Mesodermal cell (in vitro differentiated cells): ENCODE measurements at regions not wholly inside any gene's neighbourhood (a gene's known extent, or its start where the extent isn't known, plus 50 kb on each side); places are given as distances from the start of the nearest gene placed in this dataset.
"Not testable (repeated sequence)": the region's sequence is repeated elsewhere in the genome, so short reads cannot be mapped to it uniquely, and the experiment has no call there.

Experiments
- H3K27ac ChIP-seq: 2 replicates; pipeline ENCODE4 v1.7.0; 2013; ENCODE audit warnings: mild to moderate bottlenecking, low read depth, low read length, moderate library complexity; ENCODE audit not compliant: severe bottlenecking
- H3K36me3 ChIP-seq: 2 replicates; pipeline ENCODE4 v1.7.1; 2013; ENCODE audit warnings: mild to moderate bottlenecking, low read length, moderate library complexity; ENCODE audit not compliant: control insufficient read depth, insufficient read depth
- H3K4me1 ChIP-seq: one replicate; pipeline ENCODE4 v1.7.1; 2013; ENCODE audit warnings: mild to moderate bottlenecking, low read length; ENCODE audit not compliant: insufficient read depth, control insufficient read depth, poor library complexity, severe bottlenecking
- H3K4me3 ChIP-seq: 2 replicates; pipeline ENCODE4 v1.7.0; 2013; ENCODE audit warnings: low read length, control low read depth, mild to moderate bottlenecking; ENCODE audit not compliant: insufficient read depth, poor library complexity, severe bottlenecking; ENCODE audit errors: extremely low read depth
- H3K9me3 ChIP-seq: 2 replicates; pipeline ENCODE4 v1.7.1; 2013; ENCODE audit warnings: mild to moderate bottlenecking, low read length, moderate library complexity; ENCODE audit not compliant: control insufficient read depth
- WGBS, 2 experiments: methylation state at CpG; one replicate each; pipeline ENCODE4 v1.1.5; 2013; ENCODE audit warnings: missing lambda C conversion rate in 2 of 2; ENCODE audit not compliant: insufficient coverage in 2 of 2; 5-methylcytosine and 5-hydroxymethylcytosine counted together

DNA sequence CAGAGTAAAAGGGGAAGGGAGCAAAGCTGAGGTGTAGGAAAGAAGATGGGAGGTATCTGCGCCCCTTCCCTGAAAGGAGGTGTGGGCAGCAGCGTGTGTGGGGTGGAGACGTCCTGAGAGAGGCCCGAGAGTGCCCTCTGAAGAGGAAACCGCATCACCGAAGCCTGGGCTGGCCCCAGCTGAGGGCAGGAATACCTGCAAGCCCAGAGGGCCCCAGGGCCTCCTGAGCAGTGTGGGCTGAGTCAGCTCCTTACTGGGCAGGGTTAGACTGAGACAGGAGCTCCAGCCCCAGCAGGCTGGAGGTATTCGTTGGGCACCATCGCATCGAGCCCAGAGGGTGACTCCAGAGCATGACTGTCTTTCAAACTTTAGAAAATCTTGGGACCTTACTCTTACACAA, 534.0 kb upstream of the B3GAT1 start:
- Histone ChIP-seq H3K9me3 (no peaks in the 10 kb centered on the region), H3K27ac (no peak overlapping the region), H3K36me3 (no peaks in the 10 kb centered on the region), H3K4me1 (peaks cover 45% of the 10 kb centered on the region), H3K4me3 (no peak overlapping the region)
- 67 to 86% methylated on average over 4 to 6 of the region's 9 CpGs for whole genome bisulfite sequencing, 2 experiments

- Histone ChIP-seq H3K4me1 (peaks cover 38% of the 10 kb centered on the region), H3K36me3 (no peaks in the 10 kb centered on the region), H3K27ac (no peak overlapping the region), H3K9me3 (no peaks in the 10 kb centered on the region), H3K4me3 (no peak overlapping the region)
- WGBS, 2 experiments = 94 to 96% methylated on average over 9 to 10 of the region's 10 CpGs
Measured at GRCh38 chr11:134944986-134945385, 532.9 kb upstream of the B3GAT1 start.

GRCh38 chr11:134944131-134944530, 532.1 kb upstream of the B3GAT1 start:
- H3K36me3 ChIP-seq = no peaks in the 10 kb centered on the region
- H3K27ac ChIP-seq = no peak overlapping the region
- WGBS, 2 experiments = 75 to 85% methylated on average over 5 of the region's 5 CpGs
- H3K4me3 ChIP-seq = no peak overlapping the region
- peaks cover 31% of the 10 kb centered on the region for H3K4me1 ChIP-seq
- no peaks in the 10 kb centered on the region for H3K9me3 ChIP-seq

GRCh38 chr11:134943544-134943943, 531.5 kb upstream of the B3GAT1 start:
- Histone ChIP-seq H3K27ac (no peak overlapping the region), H3K36me3 (no peaks in the 10 kb centered on the region), H3K4me3 (no peak overlapping the region), H3K4me1 (peaks cover 28% of the 10 kb centered on the region), H3K9me3 (no peaks in the 10 kb centered on the region)
- 92 to 93% methylated on average over 6 of the region's 6 CpGs for WGBS, 2 experiments

DNA sequence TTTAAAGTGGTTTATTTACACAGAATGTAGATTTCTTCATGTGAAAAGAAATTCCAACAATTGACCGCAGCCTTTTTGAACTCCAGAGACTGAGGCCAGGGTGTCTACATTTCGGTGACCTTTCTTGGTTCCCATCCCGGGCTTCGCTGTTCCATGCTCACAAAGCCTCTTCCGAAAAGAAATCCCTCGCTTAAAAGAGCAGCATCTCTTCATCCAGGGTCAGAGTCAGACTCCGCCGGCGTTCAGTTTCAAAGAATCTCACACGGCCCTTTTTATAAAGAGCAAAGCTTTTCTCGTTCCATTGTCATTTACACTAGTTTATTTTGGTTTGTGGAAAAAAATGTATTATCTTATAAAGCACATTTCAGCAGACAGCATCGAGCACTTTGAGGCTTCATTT, 530.6 kb upstream of the B3GAT1 start:
- no peak overlapping the region for H3K4me3 ChIP-seq
- H3K36me3 ChIP-seq = no peaks in the 10 kb centered on the region
- H3K27ac ChIP-seq = no peak overlapping the region
- WGBS, 2 experiments = 80 to 83% methylated on average over 9 of the region's 12 CpGs
- H3K4me1 ChIP-seq = peaks cover 23% of the 10 kb centered on the region
- no peaks in the 10 kb centered on the region for H3K9me3 ChIP-seq

- H3K36me3 ChIP-seq, H3K9me3 ChIP-seq, H3K27ac ChIP-seq, H3K4me3 ChIP-seq: not testable (repeated sequence)
- H3K4me1 ChIP-seq = peaks cover 17% of the 10 kb centered on the region
- 38 to 39% methylated on average over 6 to 9 of the region's 18 CpGs for WGBS, 2 experiments
Measured at GRCh38 chr11:134941936-134942600, 530.0 kb upstream of the B3GAT1 start.

GRCh38 chr11:134941326-134941725, 529.3 kb upstream of the B3GAT1 start:
- WGBS, 2 experiments = 78 to 96% methylated on average over 3 to 5 of the region's 5 CpGs
- no peaks in the 10 kb centered on the region for H3K36me3 ChIP-seq
- H3K4me3 ChIP-seq = no peak overlapping the region
- peaks cover 14% of the 10 kb centered on the region for H3K4me1 ChIP-seq
- H3K27ac ChIP-seq = no peak overlapping the region
- H3K9me3 ChIP-seq = no peaks in the 10 kb centered on the region

- H3K36me3 ChIP-seq = no peaks in the 10 kb centered on the region
- 77 to 89% methylated on average over 12 to 13 of the region's 15 CpGs for WGBS, 2 experiments
- no peak overlapping the region for H3K4me3 ChIP-seq
- peaks cover 14% of the 10 kb centered on the region for H3K4me1 ChIP-seq
- H3K9me3 ChIP-seq = no peaks in the 10 kb centered on the region
- H3K27ac ChIP-seq = no peak overlapping the region
Measured at GRCh38 chr11:134940441-134941126, 528.5 kb upstream of the B3GAT1 start.

- H3K9me3 ChIP-seq = no peaks in the 10 kb centered on the region
- no peak overlapping the region for H3K4me3 ChIP-seq
- H3K36me3 ChIP-seq = no peaks in the 10 kb centered on the region
- H3K27ac ChIP-seq = no peak overlapping the region
- H3K4me1 ChIP-seq = peaks cover 14% of the 10 kb centered on the region
- 20 to 52% methylated on average over 1 to 2 of the region's 6 CpGs for WGBS, 2 experiments
Measured at GRCh38 chr11:134939905-134940304, 527.9 kb upstream of the B3GAT1 start.

- Histone ChIP-seq H3K36me3 (no peaks in the 10 kb centered on the region), H3K4me3 (no peak overlapping the region), H3K4me1 (peaks cover 14% of the 10 kb centered on the region), H3K9me3 (no peaks in the 10 kb centered on the region), H3K27ac (no peak overlapping the region)
- WGBS, 2 experiments = no CpG with 5 or more reads among the region's 2 CpGs
Measured at GRCh38 chr11:134939031-134939430, 527.0 kb upstream of the B3GAT1 start.

DNA sequence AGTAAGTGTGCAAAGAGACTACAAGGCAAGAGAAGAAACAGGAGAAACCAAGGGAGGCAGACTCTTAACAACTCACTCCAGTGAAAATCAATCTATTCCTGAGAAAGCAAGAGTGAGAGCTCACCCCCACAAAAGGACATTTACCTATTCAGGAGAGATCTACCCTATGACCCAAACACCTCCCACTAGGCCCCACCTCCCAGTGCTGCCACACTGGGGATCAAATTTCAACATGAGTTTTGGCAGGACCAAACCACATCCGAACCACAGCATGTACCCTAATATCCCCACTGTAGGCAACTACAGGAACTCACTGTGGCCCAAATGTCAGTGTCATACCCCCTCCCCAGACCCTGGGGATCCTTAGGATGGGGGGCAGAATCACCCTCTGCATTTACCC, 526.2 kb upstream of the B3GAT1 start:
- Histone ChIP-seq H3K9me3 (no peaks in the 10 kb centered on the region), H3K4me3 (no peak overlapping the region), H3K27ac (no peak overlapping the region), H3K4me1 (peaks cover 12% of the 10 kb centered on the region), H3K36me3 (no peaks in the 10 kb centered on the region)
- WGBS, 2 experiments = no CpG with 5 or more reads among the region's 1 CpG
